Hepatocyte (in vitro differentiated cells): ENCODE measurements at regions not wholly inside any gene's neighbourhood (a gene's known extent, or its start where the extent isn't known, plus 50 kb on each side); places are given as distances from the start of the nearest gene placed in this dataset.

ENCODE experiments used
- DNase-seq: peaks from one replicate; pipeline ENCODE4 v3.0.0-alpha.2; 2016; ENCODE audit warnings: low spot score
- H2AFZ ChIP-seq: fragments of 200-600 bp; sonication (generic); 2 replicates; pipeline ENCODE4 v1.6.0; 2016; ENCODE audit warnings: antibody characterized with exemption, mild to moderate bottlenecking
- H3K27ac ChIP-seq: fragments of 200-600 bp; sonication (generic); 2 replicates; pipeline ENCODE4 v1.5.1; 2016; ENCODE audit warnings: mild to moderate bottlenecking
- H3K27me3 ChIP-seq: fragments of 200-600 bp; sonication (generic); 2 replicates; pipeline ENCODE4 v1.6.1; 2016
- H3K36me3 ChIP-seq: fragments of 200-600 bp; sonication (generic); replicated peaks from 2 replicates; pipeline ENCODE4 v1.5.1; 2016; ENCODE audit warnings: low read depth; ENCODE audit not compliant: insufficient read depth
- H3K4me1 ChIP-seq: fragments of 200-600 bp; sonication (generic); 2 replicates; pipeline ENCODE4 v1.5.1; 2016; ENCODE audit warnings: mild to moderate bottlenecking, moderate library complexity; ENCODE audit not compliant: insufficient read depth
- H3K4me2 ChIP-seq: fragments of 200-600 bp; sonication (generic); 2 replicates; pipeline ENCODE4 v1.6.0; 2016
- H3K4me3 ChIP-seq: fragments of 200-600 bp; sonication (generic); 2 replicates; pipeline ENCODE4 v1.5.1; 2016; ENCODE audit warnings: mild to moderate bottlenecking
- H3K79me2 ChIP-seq: fragments of 200-600 bp; sonication (generic); 2 replicates; pipeline ENCODE4 v1.6.0; 2017; ENCODE audit warnings: mild to moderate bottlenecking
- H3K9me2 ChIP-seq: fragments of 200-600 bp; sonication (generic); replicated peaks from 2 replicates; pipeline ENCODE4 v1.6.0; 2017; ENCODE audit warnings: mild to moderate bottlenecking; ENCODE audit not compliant: insufficient read depth
- H3K9me3 ChIP-seq: fragments of 200-600 bp; sonication (generic); 2 replicates; pipeline ENCODE4 v1.5.1; 2016; ENCODE audit warnings: low read depth, mild to moderate bottlenecking
- H4K20me1 ChIP-seq: fragments of 200-600 bp; sonication (generic); 2 replicates; pipeline ENCODE4 v1.6.0; 2016; ENCODE audit warnings: mild to moderate bottlenecking; ENCODE audit not compliant: insufficient read depth, poor library complexity, severe bottlenecking
- CTCF ChIP-seq: fragments of 200-600 bp; sonication (generic); IDR thresholded peaks from 2 replicates; pipeline ENCODE4 v1.5.1; 2016; ENCODE audit warnings: antibody characterized with exemption, mild to moderate bottlenecking; ENCODE audit not compliant: poor library complexity
- EZH2 ChIP-seq: fragments of 200-600 bp; sonication (generic); IDR thresholded peaks from 2 replicates; pipeline ENCODE4 v1.6.1; 2016; ENCODE audit warnings: antibody characterized with exemption, mild to moderate bottlenecking, borderline replicate concordance
- EZH2phosphoT487 ChIP-seq: fragments of 200-600 bp; sonication (generic); IDR thresholded peaks from one replicate; pipeline ENCODE4 v1.6.1; 2018; ENCODE audit warnings: antibody characterized with exemption, mild to moderate bottlenecking, low read depth, moderate library complexity; ENCODE audit not compliant: unreplicated experiment, severe bottlenecking
- WGBS: methylation state at CpG from one replicate; pipeline ENCODE4 v1.1.6; 2016; ENCODE audit warnings: low lambda C conversion rate; ENCODE audit errors: missing lambda C conversion rate; 5-methylcytosine and 5-hydroxymethylcytosine counted together

GRCh38 chr2:4964579-4964978 lies 727.6 kb upstream of the SOX11 start:
- no peaks in the 10 kb centered on the region for H3K9me2 ChIP-seq
- no peak overlapping the region for H3K27ac ChIP-seq
- no peaks in the 10 kb centered on the region for H3K79me2 ChIP-seq
- no peak overlapping the region for H3K4me2 ChIP-seq
- no peaks in the 10 kb centered on the region for H3K4me1 ChIP-seq
- H3K27me3 ChIP-seq, result no peaks in the 10 kb centered on the region
- no peaks in the 10 kb centered on the region for H3K36me3 ChIP-seq
- H4K20me1 ChIP-seq, result no peaks in the 10 kb centered on the region
- no peak overlapping the region for H3K4me3 ChIP-seq
- TF ChIP-seq EZH2phosphoT487 (no peak), EZH2 (no peak), CTCF (no peak)
- no peak overlapping the region for H2AFZ ChIP-seq
- H3K9me3 ChIP-seq, result no peaks in the 10 kb centered on the region
- no peak for DNase-seq
- 80% methylated on average over 16 of the region's 16 CpGs for WGBS

GRCh38 chr2:4965556-4966320 lies 726.4 kb upstream of the SOX11 start:
- no peaks in the 10 kb centered on the region for H3K9me3 ChIP-seq
- no peaks in the 10 kb centered on the region for H3K4me1 ChIP-seq
- no peaks in the 10 kb centered on the region for H3K79me2 ChIP-seq
- WGBS, result 81% methylated on average over 6 of the region's 6 CpGs
- H3K4me2 ChIP-seq, result no peak overlapping the region
- H3K27me3 ChIP-seq, result no peaks in the 10 kb centered on the region
- H3K36me3 ChIP-seq, result no peaks in the 10 kb centered on the region
- H3K27ac ChIP-seq, result no peak overlapping the region
- TF ChIP-seq CTCF, result no peak
- TF ChIP-seq EZH2, result no peak
- TF ChIP-seq EZH2phosphoT487, result no peak
- no peak overlapping the region for H3K4me3 ChIP-seq
- no peak overlapping the region for H2AFZ ChIP-seq
- H4K20me1 ChIP-seq, result no peaks in the 10 kb centered on the region
- no peak for DNase-seq
- H3K9me2 ChIP-seq, result no peaks in the 10 kb centered on the region

- H3K36me3 ChIP-seq, result no peaks in the 10 kb centered on the region
- no peak for DNase-seq
- TF ChIP-seq EZH2 (no peak), CTCF (no peak)
- H3K4me1 ChIP-seq, result no peaks in the 10 kb centered on the region
- H3K4me3 ChIP-seq, result no peak overlapping the region
- no peak overlapping the region for H3K4me2 ChIP-seq
- H3K9me2 ChIP-seq, result no peaks in the 10 kb centered on the region
- H4K20me1 ChIP-seq, result no peaks in the 10 kb centered on the region
- H3K79me2 ChIP-seq, result no peaks in the 10 kb centered on the region
- no peak overlapping the region for H3K27ac ChIP-seq
- 97% methylated on average over 2 of the region's 2 CpGs for WGBS
- H2AFZ ChIP-seq, result no peak overlapping the region
- H3K9me3 ChIP-seq, result no peaks in the 10 kb centered on the region
- no peaks in the 10 kb centered on the region for H3K27me3 ChIP-seq
Observed at GRCh38 chr2:4967206-4967605, 725.0 kb upstream of the SOX11 start.

- Histone ChIP-seq H3K9me2 (no peaks in the 10 kb centered on the region), H3K4me1 (no peaks in the 10 kb centered on the region), H2AFZ (no peak overlapping the region), H3K27ac (no peak overlapping the region), H3K27me3 (no peaks in the 10 kb centered on the region), H4K20me1 (no peaks in the 10 kb centered on the region), H3K9me3 (no peaks in the 10 kb centered on the region), H3K4me3 (no peak overlapping the region), H3K4me2 (no peak overlapping the region), H3K79me2 (no peaks in the 10 kb centered on the region), H3K36me3 (no peaks in the 10 kb centered on the region)
- DNase-seq, result no peak
- no peak for TF ChIP-seq CTCF
- no peak for TF ChIP-seq EZH2phosphoT487
- TF ChIP-seq EZH2, result no peak
- WGBS, result 94% methylated on average over 5 of the region's 5 CpGs
Observed at GRCh38 chr2:4972472-4972871, 719.7 kb upstream of the SOX11 start.
